Cardiac fibroblast (primary cell): ENCODE measurements at regions not wholly inside any gene's neighbourhood (a gene's known extent, or its start where the extent isn't known, plus 50 kb on each side); places are given as distances from the start of the nearest gene placed in this dataset.
"Not testable (repeated sequence)": the region's sequence is repeated elsewhere in the genome, so short reads cannot be mapped to it uniquely, and the experiment has no call there.

Experiments used
- DNase-seq, 2 donors: peaks; one replicate each; pipeline versions ENCODE4 v3.0.0 to v3.0.0-alpha.2; 2010; ENCODE audit warnings: low read depth in 2 of 2
- H3K4me3 ChIP-seq, 2 donors: replicated peaks in 1 of 2; 1 replicate in 1 of 2; 2 replicates in 1 of 2; pipeline ENCODE4 v1.5.1; 2011; ENCODE audit warnings: low read depth in 2 of 2, low read length in 2 of 2, mild to moderate bottlenecking in 2 of 2, moderate library complexity in 1 of 2
- CTCF ChIP-seq: IDR thresholded peaks from one replicate; pipeline ENCODE4 v1.5.1; 2011; ENCODE audit warnings: low read depth, mild to moderate bottlenecking, low read length, inconsistent platforms

GRCh38 chr4:55028196-55028595, 97.2 kb downstream of the KDR start:
- H3K4me3 ChIP-seq: no peak overlapping the region
- no peak for TF ChIP-seq CTCF
- no peak for DNase-seq

- no peak for DNase-seq
- TF ChIP-seq CTCF: no peak
- no peak overlapping the region for H3K4me3 ChIP-seq
These were observed 97.8 kb downstream of the KDR start for GRCh38 chr4:55027596-55027995.

GRCh38 chr4:55025456-55025855, 99.9 kb downstream of the KDR start:
- DNase-seq, H3K4me3 ChIP-seq: not testable (repeated sequence)

- H3K4me3 ChIP-seq: no peak overlapping the region
- no peak for TF ChIP-seq CTCF
- DNase-seq: no peak
These were observed 102.4 kb downstream of the KDR start for GRCh38 chr4:55023030-55023429.

GRCh38 chr4:55021214-55021613, 104.2 kb downstream of the KDR start:
- H3K4me3 ChIP-seq: no peak overlapping the region
- DNase-seq: no peak
- no peak for TF ChIP-seq CTCF

- TF ChIP-seq CTCF: no peak
- DNase-seq: peak in 1 of 2 donors; percentile 30
- H3K4me3 ChIP-seq: no peak overlapping the region
These were observed 105.3 kb downstream of the KDR start for GRCh38 chr4:55020131-55020530.

- no peak for DNase-seq
- H3K4me3 ChIP-seq: no peak overlapping the region
- TF ChIP-seq CTCF: no peak
These were observed 106.4 kb downstream of the KDR start for GRCh38 chr4:55018978-55019377.

- peak in 1 of 2 donors; percentile 73 for DNase-seq
- no peak for TF ChIP-seq CTCF
- H3K4me3 ChIP-seq: no peak overlapping the region
These were observed 106.9 kb downstream of the KDR start for GRCh38 chr4:55018521-55018920.
